Activated B cell treated with CpG ODN at 0.5 μM for 24 hours (primary cell): ENCODE measurements at regions not wholly inside any gene's neighbourhood (a gene's known extent, or its start where the extent isn't known, plus 50 kb on each side); places are given as distances from the start of the nearest gene placed in this dataset.

ENCODE experiments used
- ATAC-seq: fragments of 200-7000 bp; cut with Tn5 transposase; one replicate; pipeline ENCODE4 v1.10.0; 2021; ENCODE audit warnings: low read depth, mild to moderate bottlenecking, moderate library complexity
- CTCF ChIA-PET: fragments of 350-600 bp; sonication (Branson Sonifier 250); formaldehyde crosslinking; loops from one replicate; lab custom pipeline; 2021; ENCODE audit warnings: antibody characterized with exemption; lab: Charles Lee
- POLR2A ChIA-PET: fragments of 350-600 bp; sonication (Branson Sonifier 250); formaldehyde crosslinking; loops from one replicate; lab custom pipeline; 2021; ENCODE audit warnings: antibody characterized with exemption; lab: Charles Lee
- DNase-seq: peaks from one replicate; pipeline ENCODE4 v3.0.0; 2022
- H3K27ac Mint-ChIP-seq: one replicate; pipeline ENCODE4 v1.8.0; 2020; ENCODE audit warnings: mixed read lengths
- H3K27me3 Mint-ChIP-seq: one replicate; pipeline ENCODE4 v1.8.0; 2021; ENCODE audit warnings: mixed read lengths
- H3K36me3 Mint-ChIP-seq: one replicate; pipeline ENCODE4 v1.8.0; 2021; ENCODE audit warnings: low read depth, mixed read lengths
- H3K4me1 Mint-ChIP-seq: one replicate; pipeline ENCODE4 v1.8.0; 2021; ENCODE audit warnings: mixed read lengths
- H3K4me3 Mint-ChIP-seq: one replicate; pipeline ENCODE4 v1.8.0; 2020; ENCODE audit warnings: mild to moderate bottlenecking, mixed read lengths
- H3K9me3 Mint-ChIP-seq: one replicate; pipeline ENCODE4 v1.8.0; 2020; ENCODE audit warnings: mixed read lengths
- intact Hi-C: fragments of 100-400 bp; cut with micrococcal nuclease; formaldehyde crosslinking; loops from one replicate; pipeline ENCODE4 v1.15.1; 2024
- TF ChIP-seq, protein P1 (sequence below): fragments of 200-600 bp; IDR thresholded peaks from one replicate; pipeline ENCODE4 v1.8.0; 2022; ENCODE audit warnings: antibody characterized with exemption, mild to moderate bottlenecking

DNA sequence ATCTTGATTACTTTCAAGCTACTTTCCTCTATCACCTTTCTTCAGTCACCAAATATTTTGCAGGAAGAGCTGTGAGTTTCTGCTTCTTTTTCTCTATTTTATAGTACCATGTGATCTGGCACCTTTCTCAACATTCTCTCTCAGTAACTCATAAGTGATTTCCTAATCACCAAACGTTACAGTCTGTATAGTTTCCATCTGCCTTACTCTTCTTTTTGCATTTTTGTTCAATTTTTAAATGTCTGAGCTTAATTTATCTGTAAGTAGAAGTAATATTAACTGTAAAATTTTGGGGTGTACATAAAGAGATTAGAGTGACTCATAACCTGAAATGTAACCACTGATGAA lies 422.1 kb upstream of the SYT1 start:
- no peak overlapping the region for H3K4me3 Mint-ChIP-seq
- DNase-seq, result no peak
- intact Hi-C loops, result no loop called here
- H3K4me1 Mint-ChIP-seq, result no peaks in the 10 kb centered on the region
- no peak overlapping the region for H3K27ac Mint-ChIP-seq
- H3K9me3 Mint-ChIP-seq, result peaks cover 7% of the 10 kb centered on the region
- ChIA-PET POLR2A (no interaction called here), CTCF (no interaction called here)
- TF ChIP-seq, protein P1, sequence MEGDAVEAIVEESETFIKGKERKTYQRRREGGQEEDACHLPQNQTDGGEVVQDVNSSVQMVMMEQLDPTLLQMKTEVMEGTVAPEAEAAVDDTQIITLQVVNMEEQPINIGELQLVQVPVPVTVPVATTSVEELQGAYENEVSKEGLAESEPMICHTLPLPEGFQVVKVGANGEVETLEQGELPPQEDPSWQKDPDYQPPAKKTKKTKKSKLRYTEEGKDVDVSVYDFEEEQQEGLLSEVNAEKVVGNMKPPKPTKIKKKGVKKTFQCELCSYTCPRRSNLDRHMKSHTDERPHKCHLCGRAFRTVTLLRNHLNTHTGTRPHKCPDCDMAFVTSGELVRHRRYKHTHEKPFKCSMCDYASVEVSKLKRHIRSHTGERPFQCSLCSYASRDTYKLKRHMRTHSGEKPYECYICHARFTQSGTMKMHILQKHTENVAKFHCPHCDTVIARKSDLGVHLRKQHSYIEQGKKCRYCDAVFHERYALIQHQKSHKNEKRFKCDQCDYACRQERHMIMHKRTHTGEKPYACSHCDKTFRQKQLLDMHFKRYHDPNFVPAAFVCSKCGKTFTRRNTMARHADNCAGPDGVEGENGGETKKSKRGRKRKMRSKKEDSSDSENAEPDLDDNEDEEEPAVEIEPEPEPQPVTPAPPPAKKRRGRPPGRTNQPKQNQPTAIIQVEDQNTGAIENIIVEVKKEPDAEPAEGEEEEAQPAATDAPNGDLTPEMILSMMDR, result no peak
- no peaks in the 10 kb centered on the region for H3K36me3 Mint-ChIP-seq
- H3K27me3 Mint-ChIP-seq, result no peaks in the 10 kb centered on the region
- ATAC-seq, result no peak

- Mint-ChIP-seq H3K9me3 (no peaks in the 10 kb centered on the region), H3K4me3 (no peak overlapping the region), H3K36me3 (no peaks in the 10 kb centered on the region), H3K27ac (no peak overlapping the region), H3K4me1 (no peaks in the 10 kb centered on the region), H3K27me3 (no peaks in the 10 kb centered on the region)
- TF ChIP-seq, protein P1, result no peak
- ATAC-seq, result no peak
- ChIA-PET POLR2A (no interaction called here), CTCF (no interaction called here)
- intact Hi-C loops, result no loop called here
- DNase-seq, result no peak
Observed at GRCh38 chr12:78446555-78446954, 418.0 kb upstream of the SYT1 start.

- CTCF ChIA-PET, result no interaction called here
- no peak overlapping the region for H3K4me3 Mint-ChIP-seq
- no peak overlapping the region for H3K27ac Mint-ChIP-seq
- DNase-seq (no peak), ATAC-seq (no peak)
- H3K27me3 Mint-ChIP-seq, result no peaks in the 10 kb centered on the region
- intact Hi-C loops, result no loop called here
- no peaks in the 10 kb centered on the region for H3K4me1 Mint-ChIP-seq
- POLR2A ChIA-PET, result no interaction called here
- TF ChIP-seq, protein P1, result no peak
- no peaks in the 10 kb centered on the region for H3K9me3 Mint-ChIP-seq
- H3K36me3 Mint-ChIP-seq, result no peaks in the 10 kb centered on the region
Observed at GRCh38 chr12:78447373-78447772, 417.2 kb upstream of the SYT1 start.

GRCh38 chr12:78448692-78449091 lies 415.9 kb upstream of the SYT1 start:
- Mint-ChIP-seq H3K4me3 (no peak overlapping the region), H3K27ac (no peak overlapping the region), H3K4me1 (no peaks in the 10 kb centered on the region), H3K27me3 (no peaks in the 10 kb centered on the region), H3K9me3 (no peaks in the 10 kb centered on the region), H3K36me3 (no peaks in the 10 kb centered on the region)
- TF ChIP-seq, protein P1, result no peak
- ATAC-seq (no peak), DNase-seq (no peak)
- intact Hi-C loops, result no loop called here
- POLR2A ChIA-PET, result no interaction called here
- CTCF ChIA-PET, result no interaction called here

DNA sequence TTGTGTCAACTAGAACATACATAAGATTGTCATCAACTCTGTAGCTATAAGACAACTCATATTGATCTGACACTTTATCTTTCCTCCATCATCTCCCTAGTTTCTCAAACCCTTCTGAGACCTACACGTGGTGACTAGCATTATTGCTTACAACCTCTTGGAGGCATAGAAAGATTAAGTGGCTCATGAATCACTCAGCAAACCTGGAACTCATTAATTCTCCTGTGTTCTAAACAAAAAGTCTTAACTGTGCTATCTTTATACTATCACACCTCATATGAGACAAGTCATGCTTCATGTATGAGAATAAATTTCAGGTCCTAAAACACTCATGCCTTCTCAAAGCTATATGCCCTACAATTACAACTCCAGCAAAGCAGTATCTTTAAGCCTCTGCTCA lies 408.6 kb upstream of the SYT1 start:
- no peaks in the 10 kb centered on the region for H3K36me3 Mint-ChIP-seq
- TF ChIP-seq, protein P1, result no peak
- POLR2A ChIA-PET, result no interaction called here
- CTCF ChIA-PET, result no interaction called here
- ATAC-seq, result no peak
- no peak for DNase-seq
- intact Hi-C loops, result no loop called here
- H3K27me3 Mint-ChIP-seq, result no peaks in the 10 kb centered on the region
- no peak overlapping the region for H3K27ac Mint-ChIP-seq
- no peaks in the 10 kb centered on the region for H3K4me1 Mint-ChIP-seq
- H3K9me3 Mint-ChIP-seq, result no peaks in the 10 kb centered on the region
- H3K4me3 Mint-ChIP-seq, result no peak overlapping the region
